MV-4-11 (cell line): ENCODE measurements at regions not wholly inside any gene's neighbourhood (a gene's known extent, or its start where the extent isn't known, plus 50 kb on each side); places are given as distances from the start of the nearest gene placed in this dataset.

Experiments
- DNase-seq: peaks from one replicate; lab custom pipeline; 2025; lab: John Stamatoyannopoulos, UW

GRCh38 chr11:70703141-70704064 lies 305.1 kb downstream of the CTTN start:
- no peak for DNase-seq

GRCh38 chr11:70705097-70705496 lies 306.8 kb downstream of the CTTN start:
- no peak for DNase-seq

- DNase-seq = no peak
Measured at GRCh38 chr11:70705930-70706329, 307.6 kb downstream of the CTTN start.

GRCh38 chr11:70707821-70708220 lies 309.5 kb downstream of the CTTN start:
- no peak for DNase-seq

- DNase-seq = no peak
Measured at GRCh38 chr11:70709596-70709995, 311.3 kb downstream of the CTTN start.

- DNase-seq = no peak
Measured at GRCh38 chr11:70710192-70710591, 311.9 kb downstream of the CTTN start.

- no peak for DNase-seq
Measured at GRCh38 chr11:70710601-70711000, 312.3 kb downstream of the CTTN start.

- DNase-seq = no peak
Measured at GRCh38 chr11:70711095-70711910, 313.0 kb downstream of the CTTN start.

GRCh38 chr11:70711911-70712185 lies 313.5 kb downstream of the CTTN start:
- no peak for DNase-seq

GRCh38 chr11:70712471-70712870 lies 314.1 kb downstream of the CTTN start:
- DNase-seq = peak; percentile 29

GRCh38 chr11:70713086-70713835 lies 314.9 kb downstream of the CTTN start:
- no peak for DNase-seq

- no peak for DNase-seq
Measured at GRCh38 chr11:70713988-70714665, 315.8 kb downstream of the CTTN start.

- no peak for DNase-seq
Measured at GRCh38 chr11:70715166-70715951, 317.0 kb downstream of the CTTN start.

- no peak for DNase-seq
Measured at GRCh38 chr11:70716216-70716615, 317.9 kb downstream of the CTTN start.

GRCh38 chr11:70716986-70717775 lies 318.9 kb downstream of the CTTN start:
- peak; percentile 85 for DNase-seq

GRCh38 chr11:70717936-70718595 lies 319.7 kb downstream of the CTTN start:
- peak; percentile 37 for DNase-seq

GRCh38 chr11:70719516-70719915 lies 321.2 kb downstream of the CTTN start:
- no peak for DNase-seq

- no peak for DNase-seq
Measured at GRCh38 chr11:70720281-70720680, 322.0 kb downstream of the CTTN start.

- DNase-seq = no peak
Measured at GRCh38 chr11:70721006-70721405, 322.7 kb downstream of the CTTN start.

- no peak for DNase-seq
Measured at GRCh38 chr11:70725278-70725677, 326.9 kb downstream of the CTTN start.
